Uterus (tissue), 2 donors: ENCODE measurements at regions not wholly inside any gene's neighbourhood (a gene's known extent, or its start where the extent isn't known, plus 50 kb on each side); places are given as distances from the start of the nearest gene placed in this dataset.

Experiments used
- CTCF ChIP-seq, 4 experiments: fragments of 200-600 bp in 2 of 4; fragments of 450-650 bp in 2 of 4; sonication (generic) in 2 of 4; IDR thresholded peaks; one replicate each; pipeline ENCODE4 v1.5.1; 2016 to 2019; ENCODE audit warnings: antibody characterized with exemption in 4 of 4, mild to moderate bottlenecking in 2 of 4, moderate library complexity in 1 of 4
- POLR2A ChIP-seq, 2 donors: fragments of 450-650 bp; IDR thresholded peaks; one replicate each; pipeline ENCODE4 v1.6.1; 2016; ENCODE audit warnings: antibody characterized with exemption in 2 of 2, mild to moderate bottlenecking in 1 of 2, moderate library complexity in 1 of 2

GRCh38 chr6:41454189-41454789 is 91.9 kb upstream of the FOXP4 start:
- TF ChIP-seq CTCF (IDR thresholded peaks at IDR 0.05) (no peak), POLR2A (IDR thresholded peaks at IDR 0.05) (no peak)
